ENCODE measurements at regions not wholly inside any gene's neighbourhood (a gene's known extent, or its start where the extent isn't known, plus 50 kb on each side); places are given as distances from the start of the nearest gene placed in this dataset.
A peak's percentile ranks its signal among the peaks of the same experiment; 100 is the strongest.

GRCh38 chr17:12254460-12254859 is 233.8 kb downstream of the MAP2K4 start:
- Histone ChIP-seq H3K4me1 (ENCODE audit: insufficient read depth, insufficient read length) (no peaks in the 10 kb centered on the region), H3K9ac (ENCODE audit: insufficient read length, low read depth) (no peak overlapping the region), H3K9me3 (ENCODE audit: insufficient read depth, low read length) (no peaks in the 10 kb centered on the region), H3K4me3 (ENCODE audit: insufficient read length, low read depth) (no peak overlapping the region), H3K27me3 (ENCODE audit: insufficient read depth, insufficient read length) (no peaks in the 10 kb centered on the region), H3K36me3 (ENCODE audit: insufficient read depth, insufficient read length, low read length) (no peaks in the 10 kb centered on the region)
- TF ChIP-seq ZNF274 (IDR thresholded peaks at IDR 0.05; ENCODE audit: low read depth, low read length): no peak
- TF ChIP-seq SUZ12 (IDR thresholded peaks at IDR 0.05; ENCODE audit: extremely low read depth, insufficient read depth, insufficient read length): no peak
- TF ChIP-seq YY1 (IDR thresholded peaks at IDR 0.05; ENCODE audit: insufficient read depth, insufficient read length): no peak
- no peak for DNase-seq (ENCODE audit: low read depth, low spot score)

DNA sequence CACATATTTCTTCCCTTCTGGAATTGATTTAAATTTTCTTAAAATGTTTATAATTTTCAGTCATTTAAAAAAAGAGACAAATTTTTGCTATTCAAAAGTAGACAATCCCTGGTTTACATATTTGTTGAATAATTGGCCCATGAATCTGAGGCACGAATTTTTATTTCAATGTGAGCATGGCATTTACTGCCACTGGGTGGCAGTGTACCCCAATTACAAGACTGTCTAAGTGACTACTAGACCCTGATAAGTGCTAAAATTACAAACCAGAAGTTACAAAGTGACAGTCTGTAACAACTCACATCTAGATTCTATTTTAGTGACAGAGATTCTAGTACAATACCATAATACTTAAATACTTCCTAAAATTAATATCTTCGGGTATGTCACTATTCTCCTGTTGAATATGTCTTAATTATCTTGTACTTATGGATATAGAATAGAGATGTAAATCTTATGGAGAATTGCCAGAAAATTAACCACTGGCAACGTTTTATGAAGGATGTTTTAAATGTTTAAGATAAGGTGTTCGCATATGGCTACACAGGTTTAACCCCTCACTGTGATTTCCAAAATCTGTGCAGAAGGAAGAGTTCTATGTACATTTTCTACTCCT is 235.8 kb downstream of the MAP2K4 start:
- Histone ChIP-seq H3K4me3 (ENCODE audit: insufficient read length, low read depth) (no peak overlapping the region), H3K9me3 (ENCODE audit: insufficient read depth, low read length) (peaks cover 4% of the 10 kb centered on the region), H3K9ac (ENCODE audit: insufficient read length, low read depth) (no peak overlapping the region), H3K4me1 (ENCODE audit: insufficient read depth, insufficient read length) (no peaks in the 10 kb centered on the region), H3K36me3 (ENCODE audit: insufficient read depth, insufficient read length, low read length) (no peaks in the 10 kb centered on the region), H3K27me3 (ENCODE audit: insufficient read depth, insufficient read length) (no peaks in the 10 kb centered on the region)
- no peak for TF ChIP-seq SUZ12 (IDR thresholded peaks at IDR 0.05; ENCODE audit: extremely low read depth, insufficient read depth, insufficient read length)
- no peak for TF ChIP-seq ZNF274 (IDR thresholded peaks at IDR 0.05; ENCODE audit: low read depth, low read length)
- TF ChIP-seq YY1 (IDR thresholded peaks at IDR 0.05; ENCODE audit: insufficient read depth, insufficient read length): no peak
- peak; percentile 18 for DNase-seq (ENCODE audit: low read depth, low spot score)

DNA sequence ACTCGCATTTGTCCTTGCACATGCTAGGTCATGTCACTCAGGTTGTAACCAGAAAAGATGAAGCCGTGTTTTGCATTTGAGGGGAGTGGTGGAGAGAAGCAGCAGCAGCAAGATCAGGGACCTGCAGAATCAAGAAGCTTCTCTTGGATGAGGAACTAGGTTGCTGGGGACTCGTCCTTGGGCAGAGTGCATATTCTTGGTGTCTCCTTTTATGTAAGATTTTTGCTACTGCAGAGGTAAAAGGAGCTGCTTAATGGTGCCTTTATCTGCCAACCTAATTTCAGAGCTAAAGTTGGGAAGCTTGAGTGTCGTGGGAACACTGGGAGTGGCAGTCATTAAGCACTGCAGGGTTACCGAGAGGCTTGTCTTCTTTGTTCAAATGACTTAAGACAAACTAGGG is 236.5 kb downstream of the MAP2K4 start:
- Histone ChIP-seq H3K36me3 (ENCODE audit: insufficient read depth, insufficient read length, low read length) (no peaks in the 10 kb centered on the region), H3K4me3 (ENCODE audit: insufficient read length, low read depth) (no peak overlapping the region), H3K27me3 (ENCODE audit: insufficient read depth, insufficient read length) (no peaks in the 10 kb centered on the region), H3K4me1 (ENCODE audit: insufficient read depth, insufficient read length) (no peaks in the 10 kb centered on the region), H3K9ac (ENCODE audit: insufficient read length, low read depth) (peak overlapping the region; percentile 46), H3K9me3 (ENCODE audit: insufficient read depth, low read length) (peaks cover 11% of the 10 kb centered on the region)
- DNase-seq (ENCODE audit: low read depth, low spot score): no peak
- no peak for TF ChIP-seq SUZ12 (IDR thresholded peaks at IDR 0.05; ENCODE audit: extremely low read depth, insufficient read depth, insufficient read length)
- TF ChIP-seq YY1 (IDR thresholded peaks at IDR 0.05; ENCODE audit: insufficient read depth, insufficient read length): no peak
- TF ChIP-seq ZNF274 (IDR thresholded peaks at IDR 0.05; ENCODE audit: low read depth, low read length): no peak

- Histone ChIP-seq H3K9ac (ENCODE audit: insufficient read length, low read depth) (no peak overlapping the region), H3K27me3 (ENCODE audit: insufficient read depth, insufficient read length) (no peaks in the 10 kb centered on the region), H3K36me3 (ENCODE audit: insufficient read depth, insufficient read length, low read length) (no peaks in the 10 kb centered on the region), H3K4me3 (ENCODE audit: insufficient read length, low read depth) (no peak overlapping the region), H3K9me3 (ENCODE audit: insufficient read depth, low read length) (peaks cover 16% of the 10 kb centered on the region), H3K4me1 (ENCODE audit: insufficient read depth, insufficient read length) (no peaks in the 10 kb centered on the region)
- DNase-seq (ENCODE audit: low read depth, low spot score): no peak
- TF ChIP-seq ZNF274 (IDR thresholded peaks at IDR 0.05; ENCODE audit: low read depth, low read length): no peak
- TF ChIP-seq SUZ12 (IDR thresholded peaks at IDR 0.05; ENCODE audit: extremely low read depth, insufficient read depth, insufficient read length): no peak
- TF ChIP-seq YY1 (IDR thresholded peaks at IDR 0.05; ENCODE audit: insufficient read depth, insufficient read length): no peak
These were observed 240.7 kb downstream of the MAP2K4 start for GRCh38 chr17:12261354-12261753.

DNA sequence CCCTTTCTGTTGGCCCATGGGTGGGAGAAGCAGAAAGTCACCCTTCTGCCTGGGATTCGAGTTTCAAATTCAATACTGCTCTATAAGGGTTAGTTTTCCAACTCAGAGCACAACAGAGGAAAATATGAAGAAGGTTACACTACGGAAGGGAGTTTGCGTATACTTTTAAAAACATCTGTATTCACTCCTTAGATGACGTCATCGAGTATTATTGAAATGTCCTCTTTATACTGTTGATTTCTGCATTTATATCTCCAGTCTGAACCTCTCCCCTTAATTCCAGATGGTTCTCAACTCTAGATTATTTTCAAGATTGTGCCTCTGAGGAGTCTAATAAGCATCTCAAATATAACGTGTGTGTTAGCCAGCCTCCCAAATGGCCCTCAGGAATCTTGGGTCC is 249.1 kb downstream of the MAP2K4 start:
- Histone ChIP-seq H3K36me3 (ENCODE audit: insufficient read depth, insufficient read length, low read length) (no peaks in the 10 kb centered on the region), H3K9me3 (ENCODE audit: insufficient read depth, low read length) (0 out of 2 replicates have a peak, but pooled peaks cover 5% of the 10 kb centered on the region), H3K27me3 (ENCODE audit: insufficient read depth, insufficient read length) (no peaks in the 10 kb centered on the region), H3K4me3 (ENCODE audit: insufficient read length, low read depth) (no peak overlapping the region), H3K4me1 (ENCODE audit: insufficient read depth, insufficient read length) (no peaks in the 10 kb centered on the region), H3K9ac (ENCODE audit: insufficient read length, low read depth) (no peak overlapping the region)
- no peak for DNase-seq (ENCODE audit: low read depth, low spot score)
- TF ChIP-seq SUZ12 (IDR thresholded peaks at IDR 0.05; ENCODE audit: extremely low read depth, insufficient read depth, insufficient read length) (no peak), ZNF274 (IDR thresholded peaks at IDR 0.05; ENCODE audit: low read depth, low read length) (no peak), YY1 (IDR thresholded peaks at IDR 0.05; ENCODE audit: insufficient read depth, insufficient read length) (no peak)

DNA sequence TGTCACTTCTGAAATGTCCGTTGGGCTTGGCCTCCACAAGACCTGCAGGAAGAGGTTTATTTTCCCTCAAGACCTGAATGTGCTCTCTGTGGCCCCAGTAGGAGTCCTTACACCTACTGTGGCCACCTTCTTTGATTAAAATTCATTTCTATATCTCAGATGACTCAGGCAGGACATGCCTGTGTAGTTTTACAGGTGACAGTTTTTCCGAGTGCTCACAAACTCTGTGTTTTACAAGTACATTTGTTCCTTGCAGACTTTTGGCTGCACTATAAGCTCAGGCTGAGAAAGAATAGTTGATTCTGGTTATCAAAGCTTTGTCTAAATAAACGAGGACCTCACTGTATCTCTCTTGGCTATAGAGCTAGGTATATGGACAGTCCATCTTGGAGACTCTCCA is 257.1 kb downstream of the MAP2K4 start:
- TF ChIP-seq ZNF274 (IDR thresholded peaks at IDR 0.05; ENCODE audit: low read depth, low read length) (no peak), YY1 (IDR thresholded peaks at IDR 0.05; ENCODE audit: insufficient read depth, insufficient read length) (no peak), SUZ12 (IDR thresholded peaks at IDR 0.05; ENCODE audit: extremely low read depth, insufficient read depth, insufficient read length) (no peak)
- Histone ChIP-seq H3K4me3 (ENCODE audit: insufficient read length, low read depth) (no peak overlapping the region), H3K9me3 (ENCODE audit: insufficient read depth, low read length) (0 out of 2 replicates have a peak, but pooled peaks cover 5% of the 10 kb centered on the region), H3K9ac (ENCODE audit: insufficient read length, low read depth) (no peak overlapping the region), H3K36me3 (ENCODE audit: insufficient read depth, insufficient read length, low read length) (no peaks in the 10 kb centered on the region), H3K4me1 (ENCODE audit: insufficient read depth, insufficient read length) (no peaks in the 10 kb centered on the region), H3K27me3 (ENCODE audit: insufficient read depth, insufficient read length) (no peaks in the 10 kb centered on the region)
- DNase-seq (ENCODE audit: low read depth, low spot score): no peak

DNA sequence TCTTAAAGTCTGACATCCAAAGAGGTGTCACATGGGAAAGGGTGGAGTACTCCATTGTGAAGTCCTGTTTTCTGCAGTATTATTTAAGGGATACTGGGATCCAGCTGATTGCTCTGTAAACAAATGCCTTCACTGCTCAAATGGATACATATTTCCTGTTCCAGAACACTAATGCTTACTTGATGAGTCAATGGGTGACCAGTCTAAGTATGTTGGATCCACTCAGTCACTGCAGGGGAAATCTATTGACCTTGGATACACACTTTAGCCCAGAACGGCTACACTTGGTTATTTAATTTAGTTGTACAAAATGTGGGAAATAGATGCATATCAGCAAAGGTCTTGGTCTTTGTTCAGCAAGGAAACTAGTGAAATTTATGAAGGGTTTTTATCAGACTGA is 261.4 kb downstream of the MAP2K4 start:
- TF ChIP-seq SUZ12 (IDR thresholded peaks at IDR 0.05; ENCODE audit: extremely low read depth, insufficient read depth, insufficient read length) (no peak), YY1 (IDR thresholded peaks at IDR 0.05; ENCODE audit: insufficient read depth, insufficient read length) (no peak), ZNF274 (IDR thresholded peaks at IDR 0.05; ENCODE audit: low read depth, low read length) (no peak)
- DNase-seq (ENCODE audit: low read depth, low spot score): no peak

More for the DNA sequence above, 261.4 kb downstream of the MAP2K4 start:
- no peaks in the 10 kb centered on the region for H3K9me3 ChIP-seq (ENCODE audit: insufficient read depth, low read length)
- no peaks in the 10 kb centered on the region for H3K4me1 ChIP-seq (ENCODE audit: insufficient read depth, insufficient read length)
- no peak overlapping the region for H3K4me3 ChIP-seq (ENCODE audit: insufficient read length, low read depth)
- no peak overlapping the region for H3K9ac ChIP-seq (ENCODE audit: insufficient read length, low read depth)
- H3K36me3 ChIP-seq (ENCODE audit: insufficient read depth, insufficient read length, low read length): no peaks in the 10 kb centered on the region
- H3K27me3 ChIP-seq (ENCODE audit: insufficient read depth, insufficient read length): no peaks in the 10 kb centered on the region
